HG03342 (cell line): ENCODE measurements at regions not wholly inside any gene's neighbourhood (a gene's known extent, or its start where the extent isn't known, plus 50 kb on each side); places are given as distances from the start of the nearest gene placed in this dataset.
"Not testable (repeated sequence)": the region's sequence is repeated elsewhere in the genome, so short reads cannot be mapped to it uniquely, and the experiment has no call there.

ENCODE experiments used
- ATAC-seq: cut with Tn5 transposase; IDR thresholded peaks from one replicate; pipeline ENCODE4 v1.9.1; 2021; ENCODE audit warnings: mild to moderate bottlenecking, moderate library complexity; ENCODE audit not compliant: unreplicated experiment

DNA sequence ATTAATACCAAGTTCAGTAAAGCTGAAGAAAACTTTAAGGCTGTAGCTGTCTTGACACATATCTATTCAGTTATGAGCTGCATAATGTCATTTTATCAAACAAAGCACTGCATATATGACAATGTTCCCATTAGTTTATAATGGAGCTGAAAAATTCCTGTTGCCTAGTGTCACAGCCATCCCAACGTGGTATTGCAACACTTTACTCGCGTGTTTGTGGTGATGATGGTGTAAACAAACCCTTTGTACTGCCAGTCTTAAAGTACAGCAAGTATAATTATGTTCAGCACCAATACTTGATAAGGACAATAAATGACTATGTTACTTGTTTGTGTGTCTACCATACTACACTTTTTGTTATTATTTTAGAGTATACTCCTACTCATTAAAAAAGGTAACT, 1415.6 kb upstream of the PCDH7 start:
- no peak for ATAC-seq

DNA sequence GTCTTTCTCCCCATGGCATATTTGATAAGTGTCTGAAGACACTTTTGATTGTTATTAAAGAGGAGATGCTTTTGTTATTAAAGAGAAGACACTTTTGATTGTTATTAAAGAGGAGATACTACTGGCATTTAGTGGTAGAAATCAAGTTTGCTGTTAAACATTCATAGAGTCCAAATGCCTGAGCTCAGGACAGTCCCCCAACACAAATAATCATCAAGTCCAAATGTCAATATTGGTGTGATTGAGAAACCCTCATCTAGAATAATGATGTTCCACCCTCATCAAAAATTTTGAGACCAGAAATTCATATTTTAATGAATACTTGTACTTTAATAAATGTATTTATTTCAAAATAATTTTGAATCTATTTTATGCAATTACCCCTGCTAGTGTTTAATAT, 1412.9 kb upstream of the PCDH7 start:
- ATAC-seq = no peak

DNA sequence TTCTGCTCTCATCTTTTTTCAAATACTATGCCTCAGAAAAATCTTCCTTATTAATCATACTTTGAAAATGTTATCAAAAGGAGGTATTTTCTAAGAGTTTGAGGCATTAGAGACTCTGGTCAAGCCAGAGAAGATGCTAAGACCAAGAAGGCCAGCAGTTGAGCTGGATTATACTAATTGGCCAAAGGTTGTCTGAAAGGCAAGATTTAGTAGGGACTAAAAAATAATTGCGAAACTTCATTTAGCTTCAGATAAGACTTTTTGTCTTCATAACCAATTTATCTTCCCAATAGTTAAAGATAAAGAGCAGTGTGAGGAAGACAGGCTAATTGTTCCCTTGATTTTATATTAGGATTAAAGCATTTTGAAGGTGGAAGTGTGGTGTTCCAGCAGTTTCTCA, 1412.4 kb upstream of the PCDH7 start:
- no peak for ATAC-seq

DNA sequence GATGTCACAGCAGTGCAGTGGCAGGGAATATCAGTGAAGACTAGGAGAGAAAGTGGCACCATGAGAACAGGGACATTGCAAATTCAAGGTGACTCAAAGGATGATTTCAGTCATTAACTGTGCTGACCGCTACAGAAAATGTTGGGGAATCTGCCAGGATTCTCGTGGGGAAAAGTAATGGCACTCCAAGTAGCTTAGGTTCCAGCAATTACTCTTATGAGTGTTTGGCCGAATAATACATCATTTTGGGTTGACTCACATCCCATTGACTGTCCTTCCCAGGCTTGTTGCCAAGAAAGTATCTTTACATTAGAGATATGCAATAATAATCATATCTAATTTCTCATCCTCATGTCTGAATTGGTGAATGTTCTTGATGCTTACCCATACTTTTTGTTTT, 1411.1 kb upstream of the PCDH7 start:
- no peak for ATAC-seq

DNA sequence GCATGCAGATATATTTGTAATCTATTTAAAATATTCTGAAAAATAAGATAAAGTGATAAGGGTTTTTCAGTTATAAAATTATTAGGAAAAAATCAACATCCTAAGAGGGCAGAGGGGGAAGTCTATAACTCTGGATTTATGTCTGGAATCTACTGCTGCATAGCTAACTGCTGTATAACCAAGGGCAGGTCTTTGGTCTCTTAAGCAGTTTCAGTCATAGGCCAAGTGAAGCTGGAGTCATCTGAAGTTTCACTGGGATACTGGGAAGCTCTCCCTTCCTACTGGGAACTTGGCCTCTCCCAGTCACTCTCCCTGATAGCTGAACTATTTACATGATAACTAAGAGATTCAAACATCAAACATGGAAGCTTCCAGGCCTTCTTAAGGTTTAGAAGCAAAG, 1409.9 kb upstream of the PCDH7 start:
- ATAC-seq = no peak

DNA sequence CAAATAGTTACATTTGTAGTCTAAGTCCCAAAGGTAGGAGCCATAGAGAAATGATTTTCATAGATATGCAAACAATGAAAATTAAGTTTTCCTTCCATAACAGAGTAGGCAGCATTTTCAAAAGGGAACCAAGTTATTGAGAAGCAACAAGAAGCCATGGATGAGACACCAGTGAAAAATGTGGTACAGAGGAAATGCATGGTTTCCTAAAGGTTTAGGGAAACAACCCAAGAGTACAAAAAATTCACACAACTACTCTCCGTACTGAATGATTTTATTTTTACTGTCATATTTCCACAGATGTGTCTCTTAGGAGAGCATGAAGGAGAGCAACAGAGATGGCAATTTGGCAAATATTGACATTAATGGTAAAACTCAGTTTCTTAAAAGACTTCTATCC, 1408.9 kb upstream of the PCDH7 start:
- no peak for ATAC-seq

DNA sequence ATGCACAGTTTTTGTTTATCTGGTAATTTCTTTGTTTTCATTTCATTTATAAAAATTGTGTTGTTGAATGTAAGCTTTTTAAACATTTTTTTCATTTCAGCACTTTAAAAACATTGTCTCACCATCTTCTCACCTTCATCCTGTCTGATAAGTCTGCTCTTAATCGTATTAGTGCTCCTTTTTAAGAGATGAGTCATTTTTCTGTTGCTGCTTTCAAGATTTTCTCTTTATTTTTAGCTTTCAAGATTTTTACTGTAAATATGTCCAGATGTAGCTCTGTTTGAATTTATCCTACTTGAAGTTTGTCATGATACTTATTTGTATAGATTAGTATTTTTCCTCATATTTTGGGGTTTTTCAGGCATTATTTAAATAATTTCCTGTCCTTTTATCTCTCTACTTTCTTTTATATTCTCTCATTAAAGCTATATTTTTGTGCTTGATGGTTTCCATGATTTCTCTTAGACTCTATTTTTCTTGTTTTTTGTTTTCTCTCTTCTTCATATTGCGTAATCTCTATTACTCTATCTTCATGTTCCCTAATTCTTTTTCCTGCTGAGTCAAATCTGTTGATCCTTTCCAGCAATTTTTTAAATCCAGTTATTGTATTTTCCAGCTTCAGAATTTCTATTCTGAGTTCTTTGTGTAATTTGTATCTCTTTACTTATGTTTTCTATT, 1400.4 kb upstream of the PCDH7 start:
- no peak for ATAC-seq

DNA sequence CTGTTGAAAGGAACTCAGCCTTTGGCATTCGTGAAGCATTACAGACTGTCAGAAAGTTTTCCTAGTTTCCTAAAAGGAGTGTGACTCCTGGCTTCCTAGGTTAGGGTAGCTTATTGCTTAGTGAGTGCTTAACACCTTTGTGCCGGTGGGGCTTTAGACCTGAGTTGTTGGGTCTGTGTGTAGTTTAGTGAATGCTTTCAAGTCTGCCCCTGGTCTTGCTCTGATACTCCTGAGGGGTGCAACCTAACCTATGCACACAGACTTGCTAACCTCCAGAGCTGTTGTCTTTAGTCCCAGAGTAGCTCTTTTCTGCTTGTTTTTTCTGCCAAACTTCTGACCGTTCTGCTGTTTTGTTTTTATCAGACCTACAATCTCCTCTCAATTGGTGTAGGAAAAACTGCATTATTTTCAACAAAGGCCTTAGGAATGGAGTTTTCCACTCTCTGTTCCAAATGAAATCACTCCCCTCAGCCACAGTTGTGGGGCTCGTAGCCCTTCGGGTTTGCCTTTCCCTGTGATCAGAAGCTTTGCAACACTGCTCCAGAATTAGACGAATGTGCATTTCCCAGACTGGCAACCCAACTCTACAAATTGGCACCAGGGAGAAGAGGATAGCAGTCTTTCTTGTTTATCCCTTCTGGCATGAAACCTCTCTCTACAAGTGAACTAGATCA, 1399.1 kb upstream of the PCDH7 start:
- no peak for ATAC-seq

DNA sequence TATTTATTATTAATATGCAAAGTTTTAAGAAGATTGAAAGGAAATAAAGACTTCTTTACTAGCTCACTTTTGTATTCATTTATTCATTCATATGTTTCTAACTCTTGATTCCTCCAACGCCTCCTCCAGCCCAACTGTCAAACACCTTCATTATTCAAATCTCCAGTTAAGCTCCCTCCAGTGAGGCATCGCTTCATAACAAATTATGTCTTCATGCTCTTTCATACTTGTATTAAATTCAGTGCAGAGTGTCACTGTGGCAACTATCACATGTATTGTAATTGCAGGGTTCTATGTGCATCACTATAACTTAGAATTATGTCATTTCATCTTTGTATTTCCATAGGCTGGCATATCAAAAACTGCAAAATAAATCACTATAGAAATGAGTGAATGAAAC, 1394.2 kb upstream of the PCDH7 start:
- ATAC-seq = no peak

DNA sequence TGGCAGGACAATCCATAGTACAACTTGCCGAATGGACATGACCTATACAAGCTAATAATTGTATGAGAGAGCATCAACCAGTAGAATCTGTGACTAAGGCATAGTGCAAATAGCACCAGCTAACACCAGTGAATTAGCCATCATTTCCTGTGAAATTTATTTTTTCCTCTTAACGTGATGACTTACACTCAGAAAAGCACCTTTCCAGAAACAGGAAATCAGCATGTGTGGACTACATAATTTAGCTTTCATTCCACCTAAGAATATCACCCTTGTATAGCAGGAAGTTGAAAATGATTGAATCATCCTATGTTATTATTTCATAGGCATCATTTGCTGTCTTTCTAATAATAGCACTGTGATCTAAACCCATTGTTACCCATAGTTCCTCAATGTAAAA, 1393.4 kb upstream of the PCDH7 start:
- ATAC-seq = no peak

DNA sequence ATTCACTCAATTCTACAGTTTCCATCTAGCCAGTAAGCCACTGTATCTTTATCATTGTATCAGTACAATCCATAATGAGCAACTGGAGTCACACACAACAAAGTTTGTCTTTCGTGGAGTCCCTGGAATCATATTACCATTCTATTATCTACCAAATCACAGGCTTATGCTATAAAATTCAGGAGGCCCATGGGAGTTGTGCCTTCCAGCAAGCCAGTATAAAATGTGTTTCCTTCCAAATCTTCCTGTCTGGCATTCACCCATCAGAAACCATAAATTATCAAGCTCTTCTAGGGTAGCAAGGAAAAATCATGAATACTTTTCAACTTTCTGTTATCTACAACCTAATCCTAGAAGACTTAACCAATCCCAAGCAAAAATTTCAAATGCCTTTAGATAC, 1383.3 kb upstream of the PCDH7 start:
- ATAC-seq = no peak

DNA sequence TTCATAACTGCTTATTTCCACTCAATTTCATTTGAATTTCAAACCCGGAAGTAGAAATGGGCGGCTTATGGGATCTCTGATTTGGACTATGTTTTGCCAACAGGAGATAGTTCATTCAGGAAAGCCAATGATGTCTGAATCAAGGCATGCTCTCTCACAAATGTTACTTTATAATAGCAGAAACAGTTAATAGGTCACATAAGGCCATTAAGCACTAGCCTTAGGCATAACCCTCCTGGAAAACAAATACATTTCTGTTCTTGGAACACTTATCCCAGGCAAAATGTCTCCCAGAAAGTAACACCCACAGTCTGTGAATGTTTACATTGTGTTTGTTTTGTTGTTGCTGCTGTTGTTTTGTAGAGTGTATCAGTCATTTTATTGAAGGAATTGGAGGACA, 1347.2 kb upstream of the PCDH7 start:
- no peak for ATAC-seq

DNA sequence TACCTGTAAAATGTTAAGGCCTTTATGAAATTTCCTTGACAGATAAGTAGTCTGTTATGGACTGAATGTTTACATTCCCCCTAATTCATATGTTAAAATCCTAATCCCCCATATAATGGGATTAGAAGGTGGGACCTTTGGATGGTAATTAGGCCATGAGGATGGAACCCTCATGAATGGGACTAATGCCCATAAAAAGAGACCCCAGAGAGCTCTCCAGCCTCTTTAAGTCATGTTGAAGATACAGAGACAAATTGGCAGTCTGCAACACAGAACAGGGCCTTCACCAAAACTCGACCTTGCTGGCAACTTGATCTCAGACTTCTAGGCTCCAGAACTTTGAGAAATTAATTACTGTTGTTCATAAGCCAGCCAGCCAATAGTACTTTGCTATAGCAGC, 1344.5 kb upstream of the PCDH7 start:
- ATAC-seq = no peak

DNA sequence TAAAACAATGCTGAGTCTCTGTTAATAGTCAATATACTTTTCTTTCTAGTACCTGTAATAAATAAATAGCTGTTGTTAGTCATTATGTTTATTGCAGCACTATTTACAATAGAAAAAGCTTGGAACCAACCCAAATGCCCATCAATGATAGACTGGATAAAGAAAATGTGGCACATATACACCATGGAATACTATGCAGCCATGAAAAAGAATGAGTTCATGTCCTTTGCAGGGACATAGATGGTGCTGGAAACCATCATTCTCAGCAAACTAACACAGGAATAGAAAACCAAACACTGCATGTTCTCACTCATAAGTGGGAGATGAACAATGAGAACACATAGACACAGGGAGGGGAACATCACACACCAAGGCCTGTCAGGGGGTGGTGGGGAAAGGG, 1341.9 kb upstream of the PCDH7 start:
- not testable (repeated sequence) for ATAC-seq

DNA sequence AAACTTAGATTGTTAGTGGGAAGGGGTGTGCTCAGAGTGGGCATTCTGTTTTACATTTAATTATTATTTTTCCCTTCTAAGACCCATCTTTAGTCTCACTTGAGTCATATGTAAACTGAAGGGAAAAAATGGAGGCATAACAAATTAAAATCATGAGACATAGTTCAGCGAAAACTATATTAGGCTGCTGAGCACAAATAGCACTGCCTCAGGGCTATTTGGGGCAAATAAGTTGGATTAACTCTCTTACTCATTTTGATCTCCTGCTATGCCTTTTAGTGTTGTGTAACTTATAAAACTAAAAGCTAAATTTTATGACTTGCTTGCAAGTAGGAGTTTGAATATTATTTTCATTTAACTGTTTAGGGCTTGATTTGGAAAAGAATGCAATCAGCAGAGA, 1329.2 kb upstream of the PCDH7 start:
- no peak for ATAC-seq

DNA sequence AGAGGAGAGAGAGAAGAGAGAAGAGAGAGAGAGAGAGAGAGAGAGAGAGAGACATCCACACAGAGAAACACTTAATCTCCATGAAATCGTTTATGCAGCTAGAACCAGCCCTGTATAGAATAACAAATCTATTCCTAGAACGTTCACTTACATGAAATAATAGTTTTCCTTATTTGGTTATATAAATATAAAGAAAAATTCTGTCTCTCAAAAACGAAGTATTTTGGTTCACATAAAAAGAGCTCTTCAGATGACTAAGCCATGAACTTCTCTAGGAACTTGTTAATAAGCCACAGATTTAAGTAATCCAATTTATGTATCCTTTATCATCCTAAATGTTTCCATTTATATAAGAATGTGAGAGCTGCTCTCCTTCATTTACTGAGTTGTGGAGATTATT, 1315.1 kb upstream of the PCDH7 start:
- no peak for ATAC-seq

DNA sequence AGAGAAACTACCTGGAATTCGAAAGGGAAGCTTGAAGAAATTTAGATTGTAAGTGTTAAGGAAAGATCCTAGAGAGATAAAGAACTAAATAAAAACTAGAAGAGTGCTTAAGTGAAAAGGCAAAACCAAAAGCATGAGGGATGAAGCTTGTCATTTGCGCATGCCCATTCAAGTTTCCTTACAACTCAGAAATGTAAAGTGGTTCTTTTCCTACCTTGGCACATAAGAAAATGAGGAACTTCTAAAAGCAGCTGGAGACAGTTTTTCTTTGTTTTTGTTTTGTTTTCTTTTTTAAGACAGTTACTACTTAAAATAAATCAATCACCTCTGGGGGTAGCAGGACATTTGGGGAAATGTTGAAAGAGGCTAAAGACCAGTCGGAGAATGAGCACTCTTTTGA, 1304.4 kb upstream of the PCDH7 start:
- no peak for ATAC-seq

DNA sequence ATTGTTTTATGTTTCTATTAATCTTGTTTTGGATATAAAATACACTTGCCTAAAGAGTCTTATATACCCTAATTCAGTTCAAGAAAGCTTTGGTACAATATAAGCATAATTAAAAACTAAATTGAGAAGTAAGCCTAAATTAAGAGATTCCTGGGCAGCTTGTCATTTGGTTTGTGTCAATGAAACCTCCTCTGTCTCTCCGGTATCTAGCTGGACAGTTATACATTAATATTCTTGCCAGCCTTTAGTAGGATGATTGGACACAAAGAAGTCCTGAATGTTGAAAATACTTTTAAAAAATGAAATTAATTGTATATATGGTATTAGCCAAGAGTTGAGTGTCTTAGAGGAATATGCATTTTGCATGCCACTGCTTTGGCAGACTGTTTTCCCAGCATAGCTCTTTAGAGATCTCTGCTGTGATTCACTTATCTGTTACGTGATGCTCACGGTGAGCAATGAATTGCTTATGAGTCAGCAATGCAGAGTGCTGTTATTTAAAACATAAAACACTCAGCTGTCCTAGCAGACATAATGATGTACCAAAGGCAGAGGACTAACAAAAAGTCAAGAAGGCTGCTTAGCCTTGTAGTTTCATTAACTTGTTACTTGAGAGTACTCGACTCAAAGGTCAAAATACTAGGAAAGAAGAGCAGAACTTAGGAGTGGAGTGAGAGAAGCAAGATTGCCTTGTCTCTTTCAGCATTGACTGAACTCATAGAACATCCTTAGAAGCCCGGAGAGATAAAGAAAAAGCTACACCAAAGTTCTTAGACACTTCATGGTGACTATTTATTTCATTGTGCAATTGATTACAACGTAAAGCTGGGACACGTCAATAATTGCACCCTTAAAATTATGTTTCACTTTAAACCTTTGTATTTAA, 1296.1 kb upstream of the PCDH7 start:
- no peak for ATAC-seq

DNA sequence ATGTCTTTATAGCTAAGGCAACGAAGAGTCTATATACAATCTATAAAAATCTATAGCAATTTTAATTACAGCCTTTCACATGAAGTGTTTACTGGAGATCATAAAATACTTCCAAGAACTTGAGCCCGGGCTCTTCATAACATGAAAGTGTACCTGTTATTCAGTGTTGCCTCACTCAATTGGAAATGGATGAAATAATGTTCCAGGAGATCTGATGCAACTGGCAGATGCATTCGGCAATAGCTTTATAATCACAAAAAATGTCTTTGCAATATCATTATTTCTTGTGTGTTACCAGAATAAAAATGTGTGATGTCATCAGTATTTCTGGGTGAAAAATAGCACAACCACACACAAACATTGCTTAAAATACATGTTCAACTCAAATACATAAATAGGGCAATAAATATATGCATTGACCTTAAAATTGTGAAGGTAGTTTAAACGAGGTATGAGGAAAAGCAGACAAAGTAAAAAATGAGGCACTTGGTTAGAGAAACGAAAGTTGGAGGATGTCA, 1266.8 kb upstream of the PCDH7 start:
- ATAC-seq = no peak

DNA sequence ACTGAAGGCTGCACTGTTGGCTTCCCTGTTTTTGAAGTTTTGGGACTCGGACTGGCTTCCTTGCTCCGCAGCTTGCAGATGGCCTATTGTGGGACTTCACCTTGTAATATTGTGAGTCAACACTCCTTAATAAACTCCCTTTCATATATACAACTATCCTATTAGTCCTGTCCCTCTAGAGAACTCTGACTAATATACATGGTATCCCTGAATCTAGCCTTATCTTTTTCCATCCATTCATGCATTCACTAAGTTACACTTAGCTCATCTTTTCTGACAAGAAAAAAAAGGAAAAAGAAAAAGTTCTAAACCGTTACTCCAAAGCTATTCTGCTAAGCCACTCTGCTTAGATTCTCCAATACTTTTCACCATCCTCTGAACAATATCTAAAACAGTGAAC, 1260.2 kb upstream of the PCDH7 start:
- no peak for ATAC-seq

DNA sequence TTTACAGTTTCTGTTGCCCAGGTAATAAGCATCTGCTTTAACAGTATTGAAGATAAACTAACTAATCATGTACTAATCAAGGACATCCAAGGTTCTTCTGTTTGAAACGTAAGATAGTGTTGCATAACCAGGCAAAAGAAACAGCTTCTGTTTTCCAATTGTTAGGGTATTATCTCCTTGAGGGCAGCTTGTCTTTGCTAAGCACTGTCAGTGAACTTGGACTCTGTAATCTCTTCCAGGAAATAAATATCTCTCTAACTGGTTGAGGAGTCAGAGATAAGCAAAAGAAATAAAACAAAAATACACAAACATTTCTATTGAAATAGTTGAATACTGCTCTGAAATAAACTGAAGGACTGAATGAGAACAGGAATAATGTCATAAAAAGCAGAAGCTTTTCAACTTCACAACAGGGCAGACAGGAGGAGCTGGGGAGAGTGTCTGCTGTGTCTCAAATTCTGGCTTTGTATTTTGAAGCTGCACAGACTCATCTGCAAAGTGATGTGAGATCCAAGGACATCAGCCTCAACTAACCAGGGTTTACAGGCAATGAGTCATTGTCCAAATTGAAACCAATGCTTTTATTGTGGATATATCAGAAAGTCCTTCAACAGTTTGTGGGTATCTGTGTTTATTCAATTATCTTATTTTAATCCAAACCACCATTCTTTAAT, 1253.0 kb upstream of the PCDH7 start:
- no peak for ATAC-seq
